ENCODE measurements at regions not wholly inside any gene's neighbourhood (a gene's known extent, or its start where the extent isn't known, plus 50 kb on each side); places are given as distances from the start of the nearest gene placed in this dataset.

DNA sequence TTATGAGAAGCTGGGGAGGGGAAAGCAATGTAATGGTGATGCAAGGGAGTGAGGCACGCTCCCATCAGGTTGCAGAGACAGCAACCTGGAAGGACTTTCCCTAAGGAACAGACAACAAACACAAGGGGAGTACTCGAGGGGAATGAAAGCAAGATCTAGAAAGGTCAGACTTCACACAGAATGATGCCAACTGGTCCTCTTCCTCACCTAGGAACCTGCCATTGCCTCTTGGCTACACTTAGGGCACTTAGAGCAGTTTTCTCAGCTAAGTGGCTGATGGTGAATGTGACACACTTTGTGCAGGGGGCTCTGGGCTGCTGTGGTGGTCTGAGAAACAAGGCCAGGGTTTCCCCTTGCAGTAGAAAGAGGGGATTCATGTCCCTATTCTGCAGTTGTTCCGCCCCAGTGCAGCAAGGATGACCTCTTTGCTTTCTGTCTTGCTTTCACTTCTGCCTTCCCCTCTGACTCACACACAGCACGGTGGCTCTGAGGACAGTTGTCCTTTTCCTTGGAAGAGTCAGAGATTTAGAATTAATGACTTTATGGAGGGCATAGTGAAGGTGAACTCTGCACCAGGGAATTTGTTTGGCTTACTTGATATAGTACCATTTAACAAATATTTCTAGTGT is 394.0 kb upstream of the KLF4 start:
- in situ Hi-C loops (cut with HindIII; ENCODE audit: low sequenced_read_pairs), result no loop called here

DNA sequence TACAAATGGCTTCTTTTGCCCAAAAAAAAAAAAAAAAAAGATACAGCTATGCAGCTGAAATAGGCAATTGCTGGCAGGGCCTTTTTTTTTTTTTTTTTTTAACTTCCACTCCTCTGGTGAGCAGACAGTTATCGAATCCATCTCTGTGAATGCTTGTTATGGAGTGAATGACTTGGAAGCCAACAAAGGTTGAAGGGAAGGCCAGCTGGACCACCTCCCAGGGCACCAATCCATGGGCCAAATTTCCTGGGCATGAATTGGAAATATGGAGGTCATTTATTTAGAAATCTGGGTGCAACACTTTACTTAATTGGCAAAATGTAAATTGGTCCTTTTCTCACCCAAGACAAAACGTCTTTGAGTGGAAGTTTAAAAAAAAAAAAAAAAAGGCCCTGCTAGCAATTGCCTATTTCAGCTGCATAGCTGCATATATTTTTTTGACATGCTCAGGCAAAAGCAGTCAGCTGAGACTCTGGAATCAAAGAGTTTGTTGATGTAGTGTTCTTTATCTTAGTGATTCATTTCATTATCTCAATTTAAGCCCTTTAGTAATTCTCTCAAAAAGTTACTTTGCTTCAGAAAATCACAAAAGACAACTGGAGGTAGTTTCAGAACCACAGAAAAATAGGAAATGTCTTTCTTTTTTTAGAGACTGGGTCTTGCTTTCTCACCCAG is 392.2 kb upstream of the KLF4 start:
- in situ Hi-C loops (cut with HindIII; ENCODE audit: low sequenced_read_pairs), result no loop called here

DNA sequence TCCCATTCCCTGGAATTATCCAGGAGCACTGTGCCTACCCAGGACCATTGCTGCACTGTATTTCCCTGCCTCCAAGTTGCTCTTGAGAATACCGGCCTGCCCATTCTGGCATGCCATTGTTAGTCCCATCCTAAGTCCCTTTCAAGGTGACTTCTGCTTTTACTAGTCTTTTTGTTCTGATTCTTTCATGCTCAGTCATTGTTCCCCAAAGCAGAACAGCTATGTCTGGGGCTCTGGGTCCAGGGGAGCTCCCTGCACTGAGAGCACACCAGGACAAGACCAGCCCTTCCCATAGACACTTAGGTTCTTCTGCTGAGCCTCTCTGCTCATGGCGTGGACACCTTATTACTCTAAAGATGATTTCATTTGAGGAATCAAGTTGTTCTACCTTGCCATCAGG is 388.9 kb upstream of the KLF4 start:
- in situ Hi-C loops (cut with HindIII; ENCODE audit: low sequenced_read_pairs), result no loop called here

DNA sequence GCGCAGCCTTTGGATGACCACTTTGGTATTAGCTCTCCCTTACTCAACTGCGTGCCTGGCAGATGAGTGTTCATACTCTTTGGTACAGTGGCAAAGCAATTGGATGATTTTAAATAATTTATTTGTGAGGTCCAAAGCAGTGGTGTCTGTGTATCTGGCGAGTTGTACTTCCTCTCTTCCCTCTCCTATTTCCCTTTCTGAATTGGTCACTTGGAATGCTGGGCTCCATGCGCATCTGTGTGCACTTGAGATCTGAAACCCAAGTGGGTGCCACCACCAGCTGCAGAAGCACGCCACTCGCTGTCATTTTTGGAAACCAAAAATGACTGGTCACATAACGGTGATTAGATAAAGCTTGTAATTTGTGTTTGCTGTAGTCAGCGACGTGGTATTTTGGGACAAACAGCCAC is 386.0 kb upstream of the KLF4 start:
- in situ Hi-C loops (cut with HindIII; ENCODE audit: low sequenced_read_pairs), result no loop called here

DNA sequence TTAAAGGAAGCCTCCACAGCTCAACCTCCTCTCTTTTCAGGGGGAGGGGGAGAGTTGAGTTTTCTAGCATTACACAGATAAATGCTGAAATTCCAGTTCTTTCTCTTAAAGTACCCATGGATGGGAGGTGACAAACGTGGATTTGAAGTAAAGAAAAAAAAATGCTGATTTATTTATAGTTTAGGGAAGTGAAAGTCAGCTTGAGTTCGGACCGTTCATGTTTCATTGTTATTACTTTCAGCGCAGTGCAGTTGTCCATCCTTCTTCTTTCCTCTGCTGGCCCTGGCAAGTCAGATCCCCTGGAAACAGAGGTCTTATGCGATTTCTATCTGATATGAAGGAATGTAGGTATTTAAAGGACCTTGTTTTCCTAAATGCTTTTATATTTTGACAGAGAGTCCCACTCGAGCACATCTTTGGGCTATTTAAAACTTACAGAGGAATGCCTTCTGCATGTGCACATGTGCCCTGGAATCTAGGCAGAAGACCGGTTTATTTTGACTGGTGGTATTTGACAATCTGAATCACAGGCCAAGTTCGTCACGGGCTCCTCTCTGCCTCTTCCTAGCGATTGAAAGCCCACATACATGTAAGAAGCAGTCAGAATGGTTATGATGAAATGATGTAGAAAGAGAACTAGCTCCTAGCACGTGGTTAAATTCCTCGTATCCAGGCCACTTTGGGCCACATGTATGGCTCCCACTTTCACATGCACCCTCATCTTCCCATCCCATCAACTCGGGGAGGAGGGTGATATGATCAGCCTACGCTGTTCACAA is 385.2 kb upstream of the KLF4 start:
- in situ Hi-C loops (cut with HindIII; ENCODE audit: low sequenced_read_pairs), result no loop called here

DNA sequence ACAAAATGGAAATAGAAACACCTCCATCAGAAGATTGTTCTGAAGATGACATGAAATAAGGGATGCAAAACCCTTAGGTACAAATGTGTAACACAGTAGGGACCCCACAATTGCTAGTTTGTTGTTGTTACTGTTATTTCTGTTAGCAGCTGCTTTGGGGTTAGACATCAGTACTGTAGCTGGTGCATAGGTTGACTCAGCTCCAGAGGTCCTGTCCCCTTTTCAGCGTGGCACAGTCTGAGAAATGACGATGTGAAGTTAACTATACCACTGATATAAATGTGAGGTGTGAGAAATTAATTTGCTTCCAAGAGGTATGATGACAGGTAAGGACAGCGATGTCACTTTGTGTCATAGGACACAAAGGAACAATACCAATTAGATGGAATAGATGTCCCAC is 384.6 kb upstream of the KLF4 start:
- in situ Hi-C loops (cut with HindIII; ENCODE audit: low sequenced_read_pairs), result no loop called here

DNA sequence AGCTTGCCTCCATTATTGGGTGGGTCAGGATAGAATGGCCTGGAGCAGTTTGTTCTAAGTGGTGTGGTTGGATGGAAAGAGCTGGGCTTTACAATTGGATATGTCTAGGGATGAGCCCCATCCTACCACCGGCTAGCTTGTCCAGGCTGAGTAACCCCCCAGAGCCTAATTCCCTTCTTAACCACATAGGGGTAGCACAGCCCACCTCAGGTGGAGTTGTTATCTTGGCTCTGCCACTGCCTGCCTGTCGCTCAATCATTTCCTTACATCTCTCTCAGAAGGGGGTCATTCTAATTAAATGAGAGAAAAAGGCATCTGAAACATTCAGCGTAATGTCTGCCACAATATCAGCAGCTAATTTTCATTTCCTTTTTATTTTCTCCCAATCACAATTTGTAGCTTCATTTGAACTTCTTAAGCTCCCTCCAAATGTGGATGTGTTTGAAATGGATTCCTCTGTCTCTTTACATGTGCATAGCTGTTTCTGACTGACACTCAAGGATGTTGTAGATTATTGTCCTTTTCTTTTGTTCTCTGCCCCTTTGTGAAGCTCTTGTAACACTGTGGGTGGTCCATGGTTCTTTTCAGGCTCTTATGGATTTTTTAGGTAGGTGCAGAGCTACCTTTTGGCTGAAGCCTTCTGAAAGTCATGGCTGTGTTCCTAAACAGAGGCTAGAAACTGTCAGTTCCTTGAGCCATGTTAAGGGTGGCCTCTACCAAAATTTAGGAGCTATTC is 383.1 kb upstream of the KLF4 start:
- in situ Hi-C loops (cut with HindIII; ENCODE audit: low sequenced_read_pairs), result no loop called here

DNA sequence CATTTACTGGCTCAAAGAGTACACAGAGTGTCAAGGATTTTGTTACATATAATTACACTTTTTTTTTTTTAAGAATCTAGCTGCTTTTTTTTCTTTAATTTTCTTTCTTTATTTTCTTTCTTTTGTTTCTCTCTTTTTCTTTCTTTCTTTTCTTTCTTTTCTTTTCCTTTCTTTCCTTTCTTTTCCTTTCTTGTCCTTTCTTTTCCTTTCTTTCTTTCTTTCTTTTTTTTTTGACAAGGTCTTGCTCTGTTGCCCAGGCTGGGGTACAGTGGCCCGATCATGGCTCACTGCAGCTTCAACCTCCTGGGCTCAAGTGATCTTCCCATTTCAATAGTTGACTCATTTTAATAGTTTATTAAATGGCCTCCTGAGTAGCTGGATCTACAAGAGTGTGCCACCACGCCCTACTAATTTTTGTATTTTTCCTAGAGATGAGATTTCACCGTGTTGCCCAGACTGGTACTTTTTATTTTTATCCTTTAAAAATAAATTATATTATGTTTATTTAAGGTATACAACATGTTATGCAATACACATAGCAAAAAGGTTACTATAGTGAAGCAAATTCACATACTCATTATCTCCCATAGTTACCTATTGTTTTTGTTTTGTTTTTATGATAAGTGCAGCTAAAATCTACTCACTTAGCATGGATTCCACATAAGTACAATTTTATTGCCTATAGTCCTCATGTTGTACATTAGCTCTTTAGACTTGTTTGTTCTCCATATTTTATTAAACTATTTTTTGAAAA is 381.5 kb upstream of the KLF4 start:
- in situ Hi-C loops (cut with HindIII; ENCODE audit: low sequenced_read_pairs), result no loop called here

DNA sequence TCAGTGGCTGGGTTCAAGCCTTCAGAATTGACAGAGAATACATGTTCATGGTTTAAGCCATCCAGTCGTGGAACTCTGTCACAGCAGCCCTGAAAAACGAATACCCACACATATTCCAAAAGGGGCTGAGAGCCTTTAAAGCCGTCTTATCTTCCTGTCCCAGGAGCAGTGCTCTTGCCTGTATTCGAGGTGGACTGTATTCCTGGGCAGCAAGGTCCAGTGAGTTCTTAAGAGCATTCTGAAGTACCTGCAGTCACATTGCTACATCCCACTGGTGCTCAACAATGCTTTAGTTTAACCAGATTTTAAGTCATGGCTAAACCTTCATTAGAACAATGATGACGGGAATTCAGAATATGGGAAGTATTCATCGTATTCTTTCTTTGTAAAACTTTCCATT is 380.7 kb upstream of the KLF4 start:
- in situ Hi-C loops (cut with HindIII; ENCODE audit: low sequenced_read_pairs), result no loop called here

DNA sequence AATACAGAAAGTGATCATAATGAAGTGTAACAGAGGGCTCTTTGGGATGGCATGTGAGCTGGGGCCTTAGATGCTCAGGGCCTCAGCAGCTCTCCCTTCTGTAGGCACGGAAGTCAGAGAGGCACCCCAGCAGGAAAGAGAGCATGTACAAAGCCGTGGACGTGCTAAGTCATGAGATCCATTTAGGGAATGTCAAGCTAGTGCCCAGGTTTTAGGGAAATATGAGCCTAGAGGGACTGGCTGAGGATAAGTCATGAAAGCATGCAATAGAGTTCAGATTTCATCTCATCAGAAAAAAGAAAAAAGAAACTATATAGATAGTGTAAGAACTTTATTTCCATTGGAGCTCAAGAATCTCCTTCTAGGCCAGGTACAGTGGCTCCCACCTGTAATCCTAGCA is 379.5 kb upstream of the KLF4 start:
- in situ Hi-C loops (cut with HindIII; ENCODE audit: low sequenced_read_pairs), result no loop called here

DNA sequence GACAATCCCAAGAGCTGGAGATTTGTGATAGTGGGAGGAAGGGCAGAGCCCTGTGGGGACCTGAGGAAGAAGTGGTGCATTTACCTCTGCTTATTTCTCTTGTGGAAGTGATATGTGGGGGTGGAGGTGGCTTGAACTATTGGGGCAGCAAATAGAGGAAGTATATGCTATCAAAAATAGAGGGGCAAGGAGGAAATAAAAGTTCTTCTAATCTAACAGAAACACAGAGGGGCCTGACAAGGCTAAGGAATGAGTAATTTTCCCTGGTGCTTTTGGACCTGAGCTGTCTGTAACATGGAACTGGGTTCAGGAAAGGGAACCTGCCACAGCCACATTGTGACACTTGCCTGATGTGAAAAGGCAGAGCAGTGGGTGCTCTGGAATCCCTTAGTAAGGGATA is 378.6 kb upstream of the KLF4 start:
- in situ Hi-C loops (cut with HindIII; ENCODE audit: low sequenced_read_pairs), result no loop called here

DNA sequence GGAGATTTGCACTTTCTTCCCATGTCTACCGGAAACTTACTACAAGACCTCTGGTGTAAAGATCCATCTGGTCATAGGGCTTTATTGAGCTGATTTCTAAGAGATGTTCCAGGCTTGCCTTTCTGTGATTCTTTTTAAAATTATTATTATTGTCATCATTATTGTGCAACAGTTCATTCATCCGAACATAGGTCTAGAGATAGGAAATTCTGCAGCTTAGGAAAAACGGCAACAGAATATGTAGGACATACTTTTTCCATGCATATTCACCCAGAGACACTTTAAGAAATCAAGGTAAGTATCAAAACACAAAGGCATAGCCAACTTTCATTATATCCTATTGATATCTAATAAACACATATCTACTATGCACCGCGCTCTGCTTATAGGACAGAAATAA is 378.2 kb upstream of the KLF4 start:
- in situ Hi-C loops (cut with HindIII; ENCODE audit: low sequenced_read_pairs), result no loop called here

DNA sequence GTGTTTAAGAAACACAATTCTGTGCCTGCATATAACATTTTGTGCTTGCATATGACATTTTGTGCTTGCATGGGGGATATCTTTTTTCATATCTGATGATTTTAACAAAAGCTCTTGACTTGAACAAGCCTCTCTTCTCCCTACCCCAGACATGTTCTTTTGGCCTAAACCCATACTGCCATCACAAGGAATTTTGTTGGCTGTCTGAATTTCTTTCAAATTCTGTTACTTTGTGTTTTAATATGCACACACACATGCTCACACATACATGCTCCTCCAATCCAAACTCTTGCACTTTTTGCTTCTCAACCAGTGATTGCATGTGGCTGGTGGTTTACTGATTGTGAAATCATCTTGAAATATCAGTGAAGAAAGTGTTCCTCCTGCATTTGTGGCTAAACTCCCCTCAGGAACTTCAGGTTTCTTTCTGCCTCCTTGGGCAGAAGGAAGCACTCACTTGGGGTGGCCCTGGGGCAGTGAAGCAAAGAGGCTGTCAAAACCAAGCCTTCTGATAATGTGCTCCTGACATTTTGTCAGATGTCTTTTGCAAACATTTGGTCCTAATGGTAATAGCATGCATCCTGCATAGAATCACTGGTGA is 377.2 kb upstream of the KLF4 start:
- in situ Hi-C loops (cut with HindIII; ENCODE audit: low sequenced_read_pairs), result no loop called here

DNA sequence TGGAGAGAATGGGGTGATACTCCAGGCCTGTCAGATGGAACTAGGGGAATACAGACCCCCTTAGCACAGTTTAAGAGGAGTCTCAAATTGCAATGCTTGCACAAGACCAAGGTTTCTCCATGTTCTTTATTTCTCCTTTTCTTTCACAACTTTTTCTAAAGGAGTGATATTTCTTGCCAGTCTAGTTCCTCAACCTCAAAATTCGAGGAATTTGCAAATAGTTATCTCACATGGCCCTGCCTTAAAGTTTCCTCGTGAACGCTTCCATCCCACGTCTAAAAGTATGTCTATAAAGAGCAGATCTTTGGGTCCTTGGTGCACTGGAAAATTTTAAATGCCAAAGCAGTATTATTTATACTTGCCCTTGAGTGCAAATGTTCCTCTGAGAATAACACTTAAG is 373.8 kb upstream of the KLF4 start:
- in situ Hi-C loops (cut with HindIII; ENCODE audit: low sequenced_read_pairs), result no loop called here

DNA sequence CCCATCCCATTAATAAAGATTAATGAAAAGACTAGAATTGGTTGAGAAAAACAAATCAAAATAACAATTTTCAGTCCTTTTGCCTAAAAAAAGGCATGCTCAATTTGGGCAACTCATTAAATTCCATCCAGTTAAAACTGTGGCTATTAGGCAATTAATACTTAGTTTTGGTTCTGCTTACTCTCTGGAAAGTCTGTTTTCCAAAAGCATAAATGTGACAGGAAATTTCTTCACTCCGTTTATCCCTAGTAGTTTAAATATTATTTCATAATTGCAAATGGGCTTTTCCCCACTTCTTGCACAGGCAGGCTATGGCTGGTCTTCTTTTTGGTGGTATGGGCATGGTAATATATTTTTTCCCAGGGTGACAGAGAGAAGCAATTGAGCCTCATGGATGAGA is 373.3 kb upstream of the KLF4 start:
- in situ Hi-C loops (cut with HindIII; ENCODE audit: low sequenced_read_pairs), result no loop called here

DNA sequence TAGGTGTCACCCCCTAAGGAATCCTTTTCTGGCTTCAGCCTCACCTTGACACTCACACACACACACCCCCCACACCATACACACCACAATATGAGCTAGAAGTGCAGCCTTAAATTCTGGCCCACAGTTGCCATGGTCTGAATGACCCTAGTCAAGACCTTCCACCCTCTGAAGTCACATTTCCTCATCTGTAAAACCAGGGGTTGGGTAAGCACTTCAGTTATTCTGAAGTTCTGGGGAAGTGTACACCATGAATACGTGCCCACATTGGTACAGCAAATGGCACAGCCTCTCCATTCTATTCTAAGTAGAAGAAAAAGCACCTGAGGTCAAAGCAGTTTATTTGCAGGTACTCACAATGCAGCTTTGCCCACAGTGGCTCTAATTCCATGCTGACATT is 372.8 kb upstream of the KLF4 start:
- in situ Hi-C loops (cut with HindIII; ENCODE audit: low sequenced_read_pairs), result no loop called here

DNA sequence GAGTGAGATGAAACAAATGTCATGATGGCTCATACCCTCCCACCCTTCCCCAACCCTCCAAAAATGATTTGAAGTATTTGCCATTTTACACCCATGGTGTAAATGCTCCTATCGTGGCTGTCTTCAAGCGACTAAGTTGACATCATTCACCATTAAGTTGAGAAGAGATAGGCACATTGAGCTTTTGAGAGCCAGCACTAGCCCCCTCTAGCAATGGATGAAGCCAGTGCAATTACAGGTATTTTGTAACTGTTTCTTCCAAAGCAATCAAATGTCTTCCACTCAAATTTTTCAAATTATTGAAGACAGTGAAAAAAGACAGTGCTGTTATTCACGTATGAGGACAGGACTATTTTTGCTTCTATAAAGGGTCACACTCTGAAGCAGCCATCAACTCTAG is 371.5 kb upstream of the KLF4 start:
- in situ Hi-C loops (cut with HindIII; ENCODE audit: low sequenced_read_pairs), result no loop called here

DNA sequence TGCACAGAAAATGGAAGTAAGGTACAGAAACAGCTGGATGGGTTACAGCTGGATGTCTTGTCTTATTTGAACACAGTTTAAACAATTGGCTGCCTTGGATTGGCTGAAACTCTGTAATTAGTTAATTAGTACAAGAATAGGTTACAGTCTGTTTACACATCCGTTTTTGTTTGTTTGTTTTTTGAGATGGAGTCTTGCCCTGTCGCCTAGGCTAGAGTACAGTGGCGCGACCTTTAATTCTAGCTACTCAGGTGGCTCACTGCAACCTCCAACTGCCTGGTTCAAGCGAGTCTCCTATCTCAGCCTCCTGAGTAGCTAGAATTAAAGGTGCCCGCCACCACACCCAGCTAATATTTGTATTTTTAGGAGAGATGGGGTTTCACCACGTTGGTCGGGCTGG is 368.7 kb upstream of the KLF4 start:
- in situ Hi-C loops (cut with HindIII; ENCODE audit: low sequenced_read_pairs), result no loop called here

DNA sequence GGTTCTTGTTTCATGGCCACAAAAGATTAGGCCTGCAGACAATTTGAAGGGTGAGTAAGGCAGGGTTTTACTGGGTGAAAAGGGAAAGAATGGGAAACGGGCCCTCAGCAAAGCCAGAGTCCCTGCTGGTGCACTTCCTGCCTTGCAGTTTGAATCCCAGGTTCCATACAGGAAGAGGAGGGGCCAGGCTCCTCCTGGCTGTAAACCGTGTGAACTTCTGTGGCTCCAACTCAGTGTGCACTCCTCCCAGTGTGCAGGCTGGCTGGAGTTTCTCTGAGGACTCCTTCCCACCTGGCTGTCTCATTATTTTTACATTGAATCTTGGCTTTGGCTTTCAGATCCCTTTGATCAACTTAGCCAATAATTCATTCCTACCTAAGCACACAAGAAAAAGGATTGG is 367.1 kb upstream of the KLF4 start:
- in situ Hi-C loops (cut with HindIII; ENCODE audit: low sequenced_read_pairs), result no loop called here

DNA sequence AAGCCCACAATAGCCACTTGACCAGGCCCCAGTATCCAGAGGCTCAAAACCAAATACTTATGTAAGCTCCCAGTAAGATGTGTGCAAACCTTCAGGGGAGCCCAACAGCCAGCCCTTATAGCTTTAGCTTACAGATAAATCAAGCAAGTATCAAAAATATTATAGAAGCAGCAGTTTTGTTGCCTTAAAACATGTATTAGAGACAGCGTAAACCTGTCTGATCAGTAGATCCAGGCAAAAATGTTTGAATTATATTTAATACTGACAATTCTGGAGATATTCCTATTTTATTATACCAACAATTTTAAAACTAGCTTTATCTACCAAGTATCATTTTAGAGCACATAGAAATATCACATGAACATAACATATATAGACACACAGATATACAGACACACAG is 365.6 kb upstream of the KLF4 start:
- in situ Hi-C loops (cut with HindIII; ENCODE audit: low sequenced_read_pairs), result no loop called here

DNA sequence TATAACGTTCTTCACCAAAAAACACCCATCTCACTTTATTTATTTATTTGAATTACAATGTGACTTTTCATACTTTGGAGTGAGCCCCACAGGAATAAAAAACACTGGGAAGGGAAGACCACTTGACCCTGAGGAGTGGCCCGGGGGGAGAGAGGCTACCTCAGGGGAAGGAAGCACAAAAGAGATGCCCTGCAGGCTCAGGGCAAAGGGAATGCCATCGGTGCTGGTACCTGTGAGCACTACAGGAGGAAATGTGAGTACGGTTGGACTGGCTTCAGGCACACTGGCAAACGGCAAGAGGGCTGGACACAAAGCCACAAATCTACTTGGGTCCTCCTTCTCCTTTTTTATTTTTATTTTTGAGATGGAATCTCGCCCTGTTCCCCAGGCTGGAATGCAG is 363.9 kb upstream of the KLF4 start:
- in situ Hi-C loops (cut with HindIII; ENCODE audit: low sequenced_read_pairs), result no loop called here

All from endothelial cell of hepatic sinusoid (primary cell).